A172 (cell line): ENCODE measurements at regions not wholly inside any gene's neighbourhood (a gene's known extent, or its start where the extent isn't known, plus 50 kb on each side); places are given as distances from the start of the nearest gene placed in this dataset.

ENCODE experiments used
- DNase-seq: peaks from one replicate; pipeline ENCODE4 v3.0.0-alpha.2; 2015; ENCODE audit warnings: low spot score

- no peak for DNase-seq
These were observed 227.6 kb downstream of the MINAR1 start for GRCh38 chr15:79659691-79660090.

- no peak for DNase-seq
These were observed 229.3 kb downstream of the MINAR1 start for GRCh38 chr15:79661411-79661810.

GRCh38 chr15:79673416-79674123 is 223.2 kb downstream of the MTHFS start:
- peak; percentile 64 for DNase-seq

- DNase-seq = no peak
These were observed 222.7 kb downstream of the MTHFS start for GRCh38 chr15:79674124-79674465.

GRCh38 chr15:79675982-79676381 is 220.8 kb downstream of the MTHFS start:
- no peak for DNase-seq

GRCh38 chr15:79676621-79677020 is 220.2 kb downstream of the MTHFS start:
- DNase-seq = no peak

- DNase-seq = no peak
These were observed 219.6 kb downstream of the MTHFS start for GRCh38 chr15:79677241-79677640.

GRCh38 chr15:79678032-79678701 is 218.6 kb downstream of the MTHFS start:
- no peak for DNase-seq

GRCh38 chr15:79680720-79681119 is 216.1 kb downstream of the MTHFS start:
- DNase-seq = peak; percentile 90

- peak; percentile 4 for DNase-seq
These were observed 214.5 kb downstream of the MTHFS start for GRCh38 chr15:79682285-79682684.

GRCh38 chr15:79682851-79683288 is 213.9 kb downstream of the MTHFS start:
- DNase-seq = no peak

- no peak for DNase-seq
These were observed 207.8 kb downstream of the MTHFS start for GRCh38 chr15:79689030-79689429.

GRCh38 chr15:79700951-79701480 is 195.8 kb downstream of the MTHFS start:
- DNase-seq = no peak

GRCh38 chr15:79702621-79703020 is 194.2 kb downstream of the MTHFS start:
- no peak for DNase-seq

GRCh38 chr15:79721256-79721655 is 175.6 kb downstream of the MTHFS start:
- DNase-seq = no peak

- DNase-seq = peak; percentile 42
These were observed 172.5 kb downstream of the MTHFS start for GRCh38 chr15:79724312-79724711.

- DNase-seq = no peak
These were observed 172.0 kb downstream of the MTHFS start for GRCh38 chr15:79724804-79725203.

- no peak for DNase-seq
These were observed 167.9 kb downstream of the MTHFS start for GRCh38 chr15:79728867-79729266.

GRCh38 chr15:79736435-79737000 is 160.3 kb downstream of the MTHFS start:
- DNase-seq = no peak

GRCh38 chr15:79738143-79738542 is 158.7 kb downstream of the MTHFS start:
- DNase-seq = no peak

GRCh38 chr15:79740561-79740960 is 156.3 kb downstream of the MTHFS start:
- no peak for DNase-seq

- no peak for DNase-seq
These were observed 153.8 kb downstream of the MTHFS start for GRCh38 chr15:79743032-79743431.

GRCh38 chr15:79744485-79744884 is 152.3 kb downstream of the MTHFS start:
- DNase-seq = peak; percentile 25
